OCI-M2 (cell line): ENCODE measurements at regions not wholly inside any gene's neighbourhood (a gene's known extent, or its start where the extent isn't known, plus 50 kb on each side); places are given as distances from the start of the nearest gene placed in this dataset.

Experiments used
- DNase-seq: peaks from one replicate; lab custom pipeline; 2025; ENCODE audit not compliant: unreplicated experiment; lab: John Stamatoyannopoulos, UW

GRCh38 chr2:61722800-61723199 lies 131.1 kb downstream of the FAM161A start:
- no peak for DNase-seq

GRCh38 chr2:61722318-61722717 lies 131.5 kb downstream of the FAM161A start:
- no peak for DNase-seq

GRCh38 chr2:61721382-61721781 lies 132.5 kb downstream of the FAM161A start:
- no peak for DNase-seq

- DNase-seq: no peak
Observed at GRCh38 chr2:61720911-61721310, 132.9 kb downstream of the FAM161A start.

GRCh38 chr2:61718965-61719364 lies 134.9 kb downstream of the FAM161A start:
- DNase-seq: no peak

GRCh38 chr2:61715506-61715905 lies 138.4 kb downstream of the FAM161A start:
- no peak for DNase-seq

GRCh38 chr2:61714210-61714609 lies 139.7 kb downstream of the FAM161A start:
- no peak for DNase-seq

GRCh38 chr2:61713457-61713856 lies 140.4 kb downstream of the FAM161A start:
- no peak for DNase-seq

GRCh38 chr2:61712060-61712459 lies 141.8 kb downstream of the FAM161A start:
- no peak for DNase-seq

GRCh38 chr2:61710711-61711110 lies 143.1 kb downstream of the FAM161A start:
- DNase-seq: no peak

- DNase-seq: no peak
Observed at GRCh38 chr2:61707984-61708852, 145.6 kb downstream of the FAM161A start.

GRCh38 chr2:61705625-61706024 lies 148.2 kb downstream of the FAM161A start:
- no peak for DNase-seq

GRCh38 chr2:61704364-61704763 lies 149.5 kb downstream of the FAM161A start:
- DNase-seq: no peak

- no peak for DNase-seq
Observed at GRCh38 chr2:61702088-61702467, 151.8 kb downstream of the FAM161A start.

GRCh38 chr2:61700464-61700863 lies 153.4 kb downstream of the FAM161A start:
- DNase-seq: no peak

GRCh38 chr2:61694312-61695274 lies 156.4 kb upstream of the XPO1 start:
- no peak for DNase-seq

GRCh38 chr2:61693744-61694143 lies 155.6 kb upstream of the XPO1 start:
- no peak for DNase-seq

GRCh38 chr2:61690078-61690596 lies 152.0 kb upstream of the XPO1 start:
- DNase-seq: no peak

GRCh38 chr2:61689568-61689967 lies 151.4 kb upstream of the XPO1 start:
- no peak for DNase-seq

- no peak for DNase-seq
Observed at GRCh38 chr2:61688369-61689334, 150.5 kb upstream of the XPO1 start.
